ENCODE measurements at regions not wholly inside any gene's neighbourhood (a gene's known extent, or its start where the extent isn't known, plus 50 kb on each side); places are given as distances from the start of the nearest gene placed in this dataset.
"Not testable (repeated sequence)": the region's sequence is repeated elsewhere in the genome, so short reads cannot be mapped to it uniquely, and the experiment has no call there.

DNA sequence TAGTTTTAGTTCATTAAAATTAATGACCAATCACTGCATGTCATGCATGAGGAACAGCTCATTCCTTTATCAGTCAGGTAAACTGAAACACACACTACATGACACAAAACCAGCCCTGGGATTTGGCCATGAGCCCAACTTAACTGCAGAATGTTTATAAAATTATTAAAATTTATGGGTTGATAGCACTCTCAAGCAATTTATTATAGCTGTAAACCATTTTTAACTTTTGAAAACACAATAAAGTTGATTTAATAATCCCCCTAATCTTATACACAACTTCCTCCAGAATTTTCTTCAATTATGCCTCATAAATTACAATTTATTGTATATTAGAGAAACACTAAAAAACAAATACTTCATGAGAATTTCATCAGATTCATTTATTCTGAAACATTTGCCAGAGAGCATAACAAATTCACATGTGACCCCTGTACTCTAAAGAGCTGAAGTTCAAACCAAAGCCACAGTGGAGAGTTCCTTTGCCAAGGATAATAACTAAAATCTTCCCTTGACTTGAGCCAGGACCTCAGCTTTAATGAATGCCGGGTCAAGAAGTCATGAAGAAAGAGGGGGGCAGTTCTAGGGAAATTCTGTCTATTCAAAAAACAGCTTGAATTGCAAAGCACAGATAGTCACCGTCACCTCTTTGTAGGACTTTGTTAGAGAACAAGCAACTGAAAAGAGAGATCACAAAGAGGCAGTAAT, 763.7 kb upstream of the GRAMD2B start:
- DNase-seq = no peak

DNA sequence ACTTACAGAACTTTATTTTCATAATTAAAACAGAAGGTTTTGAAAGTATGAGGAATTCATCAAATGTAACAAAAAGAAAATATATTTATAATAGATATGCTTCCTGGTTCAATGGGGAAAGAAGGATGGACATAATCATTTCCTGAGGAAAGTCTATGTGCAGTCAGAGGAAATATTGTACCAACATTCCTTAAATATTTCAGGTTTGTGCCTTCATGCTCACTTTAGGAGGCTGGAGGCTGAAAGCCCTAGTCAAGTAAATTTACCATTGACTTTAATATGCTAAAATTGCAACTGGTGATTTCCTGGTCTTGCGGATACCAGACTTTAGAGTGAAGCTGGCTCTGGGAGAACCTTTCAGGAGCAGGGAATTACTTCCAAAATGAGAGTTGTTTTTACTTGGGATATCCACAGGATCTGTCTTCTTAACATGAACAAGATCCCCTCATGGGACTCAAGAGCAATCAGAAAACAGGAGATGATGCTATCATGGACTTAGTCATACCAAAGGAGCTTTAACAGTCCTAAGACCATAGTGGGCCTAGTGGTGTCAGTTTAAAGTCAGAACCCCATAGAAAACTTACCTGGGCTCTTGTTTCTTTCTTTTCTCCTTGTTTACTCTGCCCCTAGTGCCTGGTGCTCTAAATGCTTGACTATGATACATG, 762.8 kb upstream of the GRAMD2B start:
- no peak for DNase-seq

DNA sequence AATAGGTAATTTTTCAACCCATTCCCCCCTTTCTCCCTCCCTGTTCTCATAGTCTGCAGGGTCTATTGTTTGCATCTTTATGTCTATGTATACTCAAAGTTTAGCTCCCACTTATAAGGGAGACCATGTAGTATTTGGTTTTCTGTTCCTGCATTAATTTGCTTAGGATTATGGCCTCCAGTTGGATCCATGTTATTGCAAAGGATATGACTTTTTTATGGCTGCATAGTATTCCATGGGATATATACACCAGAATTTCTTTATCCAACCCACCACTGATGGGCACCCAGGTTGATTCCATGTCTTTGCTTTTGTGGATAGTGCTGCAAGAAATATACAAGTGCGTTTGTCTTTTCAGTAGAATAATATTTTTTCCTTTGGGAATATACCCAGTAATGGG, 761.6 kb upstream of the GRAMD2B start:
- DNase-seq = no peak

DNA sequence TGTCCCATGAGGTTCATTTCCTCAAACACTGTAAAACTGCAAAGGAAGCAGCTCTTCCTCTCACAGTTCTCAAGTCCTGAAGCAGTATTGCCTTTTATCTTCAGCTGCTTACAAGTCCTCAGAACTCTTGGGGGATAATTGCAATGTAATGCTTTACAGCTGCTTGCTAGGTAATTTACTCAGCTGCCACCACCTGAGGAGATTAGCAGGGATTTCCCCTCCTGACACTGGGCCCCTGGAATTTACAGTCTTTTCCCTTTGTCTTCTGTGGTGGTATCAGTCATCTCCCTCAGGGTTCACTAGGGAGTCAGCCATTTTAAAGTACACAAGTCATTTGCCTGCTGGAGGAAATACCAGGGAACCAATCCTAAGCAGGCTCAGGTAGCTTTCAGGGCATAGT, 754.3 kb upstream of the GRAMD2B start:
- DNase-seq = no peak

DNA sequence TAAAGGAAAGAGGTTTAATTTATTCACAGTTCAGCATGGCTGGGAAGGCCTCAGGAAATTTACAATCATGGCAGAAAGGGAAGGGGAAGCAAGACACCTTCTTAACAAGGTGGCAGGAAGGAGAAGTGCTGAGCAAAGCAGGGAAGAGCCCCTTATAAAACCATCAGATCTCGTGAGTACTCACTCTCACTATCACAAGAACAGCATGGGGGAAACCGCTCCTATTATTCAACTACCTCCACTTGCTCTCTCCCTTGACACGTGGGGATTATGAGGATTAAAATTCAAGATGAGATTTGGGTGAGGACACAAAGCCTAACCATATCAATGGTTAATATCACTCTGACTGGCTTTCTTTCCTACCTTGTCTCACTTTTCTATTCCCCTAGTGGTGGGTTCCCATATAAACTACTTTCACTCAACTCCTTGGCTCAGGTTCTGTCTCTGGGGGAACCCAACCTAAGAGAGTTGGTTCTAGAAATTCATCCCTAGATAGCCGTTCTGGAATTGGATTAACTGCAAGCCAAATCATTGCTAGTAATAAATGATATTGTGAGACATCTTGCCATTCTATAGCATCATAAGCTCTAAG, 749.8 kb upstream of the GRAMD2B start:
- no peak for DNase-seq

DNA sequence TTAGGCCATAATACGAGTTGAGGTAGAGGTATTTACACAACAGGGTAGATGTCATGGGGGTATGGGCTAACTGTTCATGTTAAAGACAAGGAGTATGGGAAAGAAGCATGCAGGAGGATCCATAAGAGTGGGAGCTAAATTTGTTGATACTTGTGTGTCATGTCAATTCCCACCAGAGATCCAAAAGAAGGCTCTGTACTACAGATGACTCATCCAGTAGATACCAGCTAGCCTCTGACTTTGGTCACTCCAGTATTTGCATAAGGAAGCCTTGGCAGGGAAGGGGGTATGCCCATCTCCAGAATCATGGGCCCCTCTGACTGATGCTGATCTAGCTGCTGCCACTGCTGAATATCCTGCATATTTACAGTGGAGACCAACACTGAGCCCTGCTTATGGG, 743.7 kb upstream of the GRAMD2B start:
- DNase-seq = no peak

DNA sequence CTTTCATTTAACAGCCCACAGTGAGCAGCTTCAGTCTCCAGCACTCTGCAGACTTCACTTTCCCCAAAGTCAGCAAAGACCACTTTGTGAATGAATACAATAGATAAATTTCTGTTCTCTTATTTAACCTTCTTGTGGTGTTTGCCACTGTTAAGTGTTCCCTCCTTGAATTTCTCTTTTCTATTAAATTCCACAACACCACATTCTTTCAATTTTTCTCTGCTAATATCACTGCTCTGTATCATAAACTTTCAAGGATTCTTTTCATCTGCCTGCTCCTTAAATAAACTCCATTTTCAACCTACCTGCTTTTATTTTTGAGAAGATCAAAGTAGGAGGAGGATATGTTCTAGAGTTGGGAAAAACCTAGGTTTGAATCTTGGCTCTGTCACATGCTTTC, 739.5 kb upstream of the GRAMD2B start:
- no peak for DNase-seq

DNA sequence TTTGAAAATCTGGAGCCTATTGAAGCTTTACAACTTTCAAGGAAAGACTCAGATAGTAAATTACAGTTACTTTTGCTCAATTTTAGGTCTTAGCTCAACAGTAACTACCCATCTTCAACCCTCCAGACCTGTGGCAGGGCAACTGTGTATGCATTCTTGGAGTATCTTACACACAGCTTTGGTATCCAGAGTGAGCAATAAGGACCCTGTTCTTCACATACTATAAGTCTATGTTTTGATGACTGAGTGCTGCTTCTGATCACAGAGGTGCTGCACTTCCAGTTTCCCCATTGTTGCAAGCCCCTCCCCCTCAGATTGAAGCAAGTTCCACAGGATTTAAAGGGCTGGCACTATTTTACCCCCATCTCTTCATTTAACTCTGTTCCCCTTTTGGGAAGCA, 737.4 kb upstream of the GRAMD2B start:
- DNase-seq = no peak

DNA sequence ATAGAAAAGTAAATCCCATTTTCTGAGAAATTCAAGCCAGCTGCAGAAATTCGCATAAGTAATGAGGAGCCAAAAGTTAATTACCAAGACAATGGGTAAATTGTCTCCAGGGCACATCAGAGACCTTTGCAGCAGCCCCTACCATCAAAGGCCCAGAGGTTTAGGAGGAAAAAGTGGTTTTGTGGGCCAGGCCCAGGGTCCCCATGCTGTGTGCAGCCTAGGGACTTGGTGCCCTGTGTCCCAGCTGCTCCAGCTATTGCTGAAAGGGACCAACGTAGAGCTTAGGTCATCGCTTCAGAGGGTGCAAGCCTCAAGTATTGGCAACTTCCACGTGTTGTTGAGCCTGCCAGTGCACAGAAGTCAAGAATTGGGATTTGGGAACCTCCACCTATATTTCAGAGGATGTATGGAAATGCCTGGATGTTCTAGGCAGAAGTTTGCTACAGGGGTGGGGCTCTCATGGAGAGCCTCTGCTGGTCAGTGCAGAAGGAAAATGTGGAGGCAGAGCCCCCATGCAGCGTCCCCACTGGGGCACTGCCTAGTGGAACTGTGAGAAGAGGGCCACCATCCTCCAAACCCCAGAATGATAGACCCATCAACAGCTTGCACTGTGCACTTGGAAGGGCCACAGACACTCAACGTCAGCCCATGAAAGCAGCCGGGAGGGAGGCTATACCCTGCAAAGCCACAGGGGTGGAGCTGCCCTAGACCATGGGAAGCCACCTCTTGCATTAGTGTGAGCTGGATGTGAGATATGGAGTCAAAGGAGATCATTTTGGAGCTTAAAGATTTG, 731.3 kb upstream of the GRAMD2B start:
- DNase-seq = not testable (repeated sequence)

DNA sequence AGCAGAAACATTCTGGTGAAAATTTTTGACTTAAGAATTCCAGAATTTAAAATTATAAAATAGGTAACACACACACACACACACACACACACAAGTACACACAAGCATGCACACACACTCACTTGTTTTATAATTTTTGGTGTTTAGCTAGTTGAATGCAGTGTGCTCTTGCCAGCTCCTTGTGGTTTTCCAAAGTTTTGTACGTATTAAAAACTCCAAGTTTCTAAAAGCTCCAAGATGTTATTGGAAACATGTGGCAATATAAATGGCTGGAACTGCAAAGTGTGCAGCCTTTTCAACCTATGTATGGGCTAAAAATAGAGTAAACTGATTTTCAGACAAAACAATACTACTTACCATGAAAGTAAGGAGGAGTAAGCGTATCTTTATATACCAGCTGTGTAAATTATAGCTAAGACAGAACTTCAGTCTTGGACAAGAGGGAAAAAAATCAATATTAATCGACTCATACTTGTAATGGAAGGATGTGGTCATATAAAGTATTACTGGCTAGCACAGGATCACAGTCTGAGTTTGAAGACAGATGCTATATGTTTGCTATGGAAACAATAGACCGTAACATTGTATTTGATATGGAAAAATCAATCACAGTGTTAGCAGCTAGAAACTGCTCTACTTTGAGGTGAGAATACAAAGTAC, 727.1 kb upstream of the GRAMD2B start:
- no peak for DNase-seq

DNA sequence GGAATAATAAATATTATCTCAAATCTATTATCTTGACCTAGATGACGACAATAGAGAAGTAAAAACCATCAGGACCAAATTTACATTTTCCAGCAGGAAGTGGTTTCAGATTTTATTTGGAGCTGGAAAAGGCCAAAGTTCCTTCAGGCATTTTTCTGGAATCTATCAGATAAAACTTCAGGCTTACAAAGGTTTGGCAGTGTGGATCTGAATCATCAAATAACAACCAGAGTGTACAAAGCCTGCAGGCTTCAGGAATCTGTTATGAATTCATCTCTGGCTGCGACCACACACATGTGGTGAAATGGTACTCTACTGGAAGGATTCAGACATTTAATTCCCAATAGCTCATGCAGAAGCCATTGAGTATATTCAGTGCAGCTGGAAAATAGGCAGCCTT, 726.4 kb upstream of the GRAMD2B start:
- DNase-seq = no peak

DNA sequence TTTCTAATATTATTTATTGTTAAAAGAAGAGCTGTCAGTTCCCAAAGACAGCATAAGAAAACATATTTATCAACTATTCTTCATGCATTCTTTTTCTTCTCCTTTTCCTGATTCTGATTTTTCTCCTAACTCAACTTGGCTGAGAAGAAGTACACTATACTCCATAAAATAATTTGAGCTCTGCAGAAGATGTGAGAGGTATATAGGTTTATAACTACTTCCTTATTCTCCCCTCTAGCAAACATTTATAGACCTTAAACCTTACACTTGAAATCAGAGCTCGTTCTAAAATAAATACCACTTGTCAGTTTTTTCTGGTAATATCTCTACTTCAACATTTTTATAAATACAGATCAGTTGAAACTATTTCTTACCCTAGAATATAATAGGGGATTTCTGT, 724.8 kb upstream of the GRAMD2B start:
- DNase-seq = no peak

DNA sequence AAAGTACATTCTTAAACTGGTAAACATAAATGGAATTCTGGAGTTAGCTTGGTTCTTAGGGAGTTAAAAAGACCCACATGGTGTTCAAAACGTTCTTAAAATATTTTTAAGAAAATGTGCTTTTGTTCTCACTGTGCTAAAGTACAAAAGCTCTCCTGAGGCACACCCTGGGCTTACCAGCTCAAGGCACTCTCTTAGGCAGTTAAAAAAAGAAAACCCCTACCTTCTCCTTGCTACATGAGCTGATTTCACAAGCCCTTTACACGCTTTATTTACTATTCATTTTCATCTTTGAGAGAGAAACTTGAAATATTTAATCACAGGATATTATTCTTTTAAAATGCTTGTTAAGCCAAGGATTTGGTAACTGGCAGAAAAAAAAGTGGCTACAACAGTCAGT, 723.3 kb upstream of the GRAMD2B start:
- no peak for DNase-seq

DNA sequence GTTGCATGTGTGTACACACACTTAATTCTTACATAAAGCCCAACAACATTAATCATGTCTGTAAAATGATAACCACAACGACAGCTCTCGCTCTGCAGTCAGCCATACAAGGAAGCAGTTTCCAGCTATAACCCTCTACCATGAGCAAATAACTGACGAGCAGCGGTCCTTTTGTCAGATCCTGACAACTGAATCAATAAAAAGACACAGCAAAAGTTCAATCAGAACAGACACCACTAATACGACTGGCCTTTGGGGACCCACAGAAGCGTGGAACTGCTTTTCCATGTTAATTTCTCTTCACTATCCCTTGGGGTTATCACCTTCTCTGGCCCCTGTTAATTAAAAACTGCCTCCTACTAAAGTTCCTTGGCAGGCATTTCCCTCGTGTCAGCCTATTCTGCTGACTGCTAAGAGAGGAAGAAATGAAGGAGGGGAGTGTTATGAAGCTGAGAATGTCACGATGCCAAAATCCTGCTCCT, 722.8 kb upstream of the GRAMD2B start:
- no peak for DNase-seq

DNA sequence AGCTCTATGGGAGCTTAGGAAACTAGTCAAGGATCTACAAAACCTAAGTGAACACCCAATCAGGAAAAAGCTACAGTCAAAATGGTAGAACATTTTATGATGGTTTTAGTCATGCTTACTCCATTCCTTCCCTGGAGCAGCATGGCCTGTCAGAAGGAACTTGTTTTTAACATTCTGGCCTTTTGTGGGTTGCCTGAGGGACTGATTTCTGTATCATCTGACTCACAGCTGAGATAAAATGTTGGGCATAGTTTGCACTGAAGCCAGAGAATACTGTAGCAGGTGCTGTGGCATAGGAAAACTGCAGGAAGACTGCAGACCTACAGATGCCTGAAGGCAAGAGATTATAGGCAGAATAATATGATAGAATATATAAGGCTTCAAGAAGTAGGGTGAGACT, 719.6 kb upstream of the GRAMD2B start:
- no peak for DNase-seq

DNA sequence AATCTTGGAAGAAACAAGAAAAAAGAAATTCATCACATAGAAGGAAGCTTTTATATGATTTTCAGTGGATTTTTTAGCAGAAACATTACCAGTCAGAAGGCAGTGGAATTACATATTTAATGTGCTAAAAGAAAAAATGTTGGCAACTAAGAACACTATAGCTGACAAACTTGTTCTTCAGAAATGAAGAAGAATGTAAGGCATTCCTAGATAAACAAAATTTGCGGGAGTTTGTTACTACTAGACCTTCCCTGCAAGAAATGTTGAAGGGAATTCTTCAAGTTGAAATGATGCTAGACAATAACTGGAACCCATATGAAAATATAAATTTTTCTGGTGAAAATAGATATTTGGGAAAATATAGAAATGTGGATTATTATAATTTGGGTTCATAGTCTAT, 718.3 kb upstream of the GRAMD2B start:
- no peak for DNase-seq

DNA sequence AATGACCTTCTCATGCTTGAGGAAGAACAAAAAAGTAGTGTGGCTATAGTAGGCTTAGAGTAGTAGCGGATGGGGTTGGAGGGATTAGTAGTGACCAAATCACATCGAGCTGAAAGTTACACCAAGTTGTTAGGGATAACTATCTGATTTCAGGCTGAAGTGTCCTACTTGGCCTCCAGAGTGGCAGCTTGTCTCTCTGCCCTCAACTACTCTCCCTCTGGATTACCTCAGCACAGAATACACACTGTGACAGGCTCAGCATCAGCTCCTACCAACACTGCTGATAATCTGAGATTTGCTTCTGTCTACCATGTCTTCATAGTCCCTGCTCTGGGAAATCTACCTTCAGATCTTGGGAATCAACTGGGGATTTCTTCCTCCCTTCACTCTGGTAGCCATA, 714.6 kb upstream of the GRAMD2B start:
- DNase-seq = no peak

DNA sequence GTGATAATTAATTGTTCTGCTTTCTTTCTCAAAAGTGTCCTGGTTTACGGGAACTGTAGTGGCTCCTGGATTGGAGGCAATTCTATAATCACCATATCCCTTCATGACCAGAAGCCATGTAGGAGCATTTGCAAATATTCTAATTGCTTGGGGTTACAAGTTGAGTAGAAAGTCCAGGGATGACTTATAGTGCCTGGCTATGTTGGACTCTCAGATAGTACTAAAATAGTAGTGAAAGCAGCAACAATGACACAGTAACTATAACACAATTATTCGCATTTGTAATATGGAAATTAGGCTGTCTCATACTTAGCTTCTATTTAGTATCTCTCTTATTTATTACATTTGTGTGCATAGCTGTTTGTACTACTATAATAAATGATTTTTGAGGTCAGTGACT, 712.5 kb upstream of the GRAMD2B start:
- no peak for DNase-seq

DNA sequence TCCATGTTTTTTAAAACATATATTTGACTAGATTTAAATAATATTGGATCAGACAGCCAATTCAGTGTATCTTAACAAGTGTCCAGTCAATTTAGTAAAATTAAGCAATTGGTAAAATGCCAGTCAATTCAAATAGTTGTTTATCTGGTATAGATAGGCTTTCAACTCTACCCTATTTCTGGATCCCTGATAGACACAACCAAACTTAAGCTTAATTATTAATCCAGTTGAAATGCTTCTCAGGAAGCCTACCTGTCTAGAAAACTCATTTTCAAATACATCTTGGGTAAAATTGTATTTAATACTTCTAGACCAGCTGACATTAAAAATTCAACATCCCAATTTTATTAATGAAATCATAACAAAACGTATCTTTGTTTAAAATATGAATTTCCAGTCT, 710.8 kb upstream of the GRAMD2B start:
- DNase-seq = no peak

DNA sequence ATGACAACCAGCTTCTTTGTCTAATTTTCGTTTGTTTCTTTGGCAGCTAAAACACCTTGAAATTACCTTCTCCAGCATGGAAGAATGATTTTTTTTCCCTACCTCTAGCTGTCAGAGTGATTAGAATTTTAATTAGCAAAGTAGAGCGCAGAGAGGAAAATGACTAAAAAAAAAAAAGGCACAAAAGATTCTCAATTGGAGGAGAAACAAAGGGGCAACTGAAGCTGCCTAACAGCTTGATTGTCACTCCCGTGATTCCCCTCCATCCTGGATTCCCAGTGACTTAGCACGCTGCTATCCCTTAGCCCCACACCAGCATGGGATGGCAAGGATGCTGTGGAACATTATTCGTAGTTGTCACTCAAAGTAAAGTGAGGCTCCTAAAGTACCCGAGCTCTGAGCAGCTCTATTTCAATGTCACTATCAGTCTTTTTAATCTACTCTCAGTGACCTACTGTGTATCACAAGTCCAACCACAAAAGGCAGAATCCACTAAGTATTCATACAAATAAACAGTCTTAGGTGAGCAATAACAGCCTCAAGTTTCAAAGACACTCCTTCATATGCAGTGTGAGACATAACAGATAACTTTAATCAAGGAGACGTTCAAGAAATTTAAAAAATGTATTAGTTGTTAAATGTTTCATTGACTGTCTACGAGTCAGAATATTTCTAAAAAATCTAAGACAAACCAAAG, 710.0 kb upstream of the GRAMD2B start:
- no peak for DNase-seq

DNA sequence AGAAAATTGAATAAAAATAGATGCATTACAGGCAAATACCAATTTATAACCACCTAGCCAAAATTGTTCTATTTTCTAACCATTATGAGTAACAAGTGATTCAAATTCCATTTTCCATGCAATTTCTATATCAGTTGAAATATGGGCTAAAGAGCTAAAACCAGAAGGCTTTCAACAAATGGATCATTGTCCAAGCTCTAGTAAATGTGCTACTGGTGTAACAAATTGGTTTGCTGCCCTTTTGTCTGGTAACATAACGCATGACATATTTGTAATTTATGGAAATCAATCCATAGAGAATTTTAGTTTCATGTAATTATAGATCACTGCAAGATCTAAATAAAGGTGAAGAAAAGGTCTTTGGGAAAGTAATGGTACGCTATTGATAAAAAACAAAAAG, 708.0 kb upstream of the GRAMD2B start:
- no peak for DNase-seq

DNA sequence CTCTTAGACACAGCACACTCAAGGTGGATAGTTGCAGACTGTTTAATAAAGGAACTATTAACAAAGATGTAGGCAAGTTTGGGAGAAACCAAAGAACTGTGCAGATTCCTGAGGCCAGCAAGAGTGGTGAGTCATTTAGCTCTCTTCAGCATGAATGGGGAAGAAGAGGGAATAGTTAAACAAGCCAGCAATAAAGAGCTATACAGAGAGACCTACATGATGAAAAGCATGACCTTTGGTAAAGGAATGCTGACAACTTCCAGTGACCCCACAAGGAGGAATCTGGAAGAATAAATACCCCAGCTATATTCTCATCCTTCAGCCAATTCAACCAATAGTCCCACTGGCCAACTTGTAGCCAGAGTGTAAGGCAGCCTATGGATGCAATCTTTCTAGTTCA, 706.0 kb upstream of the GRAMD2B start:
- DNase-seq = no peak

All from effector CD4-positive, alpha-beta T cell (primary cell).